B cell (primary cell): ENCODE measurements at regions not wholly inside any gene's neighbourhood (a gene's known extent, or its start where the extent isn't known, plus 50 kb on each side); places are given as distances from the start of the nearest gene placed in this dataset.
"Not testable (repeated sequence)": the region's sequence is repeated elsewhere in the genome, so short reads cannot be mapped to it uniquely, and the experiment has no call there.

ENCODE experiments used
- EZH2 ChIP-seq: IDR thresholded peaks from 2 replicates; pipeline ENCODE4 v1.6.1; 2012; ENCODE audit warnings: borderline replicate concordance, low read depth, mild to moderate bottlenecking, moderate library complexity, low read length; ENCODE audit not compliant: insufficient read depth, poor library complexity, severe bottlenecking
- TF ChIP-seq, protein P1 (sequence below): fragments of 200-600 bp; IDR thresholded peaks from one replicate; pipeline ENCODE4 v1.8.0; 2022; ENCODE audit warnings: antibody characterized with exemption, mild to moderate bottlenecking

DNA sequence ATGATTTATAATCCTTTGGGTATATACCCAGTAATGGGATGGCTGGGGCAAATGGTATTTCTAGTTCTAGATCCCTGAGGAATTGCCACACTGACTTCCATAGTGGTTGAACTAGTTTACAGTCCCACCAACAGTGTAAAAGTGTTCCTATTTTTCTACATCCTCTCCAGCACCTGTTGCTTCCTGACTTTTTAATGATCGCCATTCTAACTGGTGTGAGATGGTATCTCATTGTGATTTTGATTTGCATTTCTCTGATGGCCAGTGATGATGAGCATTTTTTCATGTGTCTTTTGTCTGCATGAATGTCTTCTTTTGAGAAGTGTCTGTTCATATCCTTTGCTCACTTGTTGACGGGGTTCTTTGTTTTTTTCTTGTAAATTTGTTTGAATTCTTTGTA is 108.2 kb downstream of the MAGEE1 start:
- TF ChIP-seq, protein P1, sequence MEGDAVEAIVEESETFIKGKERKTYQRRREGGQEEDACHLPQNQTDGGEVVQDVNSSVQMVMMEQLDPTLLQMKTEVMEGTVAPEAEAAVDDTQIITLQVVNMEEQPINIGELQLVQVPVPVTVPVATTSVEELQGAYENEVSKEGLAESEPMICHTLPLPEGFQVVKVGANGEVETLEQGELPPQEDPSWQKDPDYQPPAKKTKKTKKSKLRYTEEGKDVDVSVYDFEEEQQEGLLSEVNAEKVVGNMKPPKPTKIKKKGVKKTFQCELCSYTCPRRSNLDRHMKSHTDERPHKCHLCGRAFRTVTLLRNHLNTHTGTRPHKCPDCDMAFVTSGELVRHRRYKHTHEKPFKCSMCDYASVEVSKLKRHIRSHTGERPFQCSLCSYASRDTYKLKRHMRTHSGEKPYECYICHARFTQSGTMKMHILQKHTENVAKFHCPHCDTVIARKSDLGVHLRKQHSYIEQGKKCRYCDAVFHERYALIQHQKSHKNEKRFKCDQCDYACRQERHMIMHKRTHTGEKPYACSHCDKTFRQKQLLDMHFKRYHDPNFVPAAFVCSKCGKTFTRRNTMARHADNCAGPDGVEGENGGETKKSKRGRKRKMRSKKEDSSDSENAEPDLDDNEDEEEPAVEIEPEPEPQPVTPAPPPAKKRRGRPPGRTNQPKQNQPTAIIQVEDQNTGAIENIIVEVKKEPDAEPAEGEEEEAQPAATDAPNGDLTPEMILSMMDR, result not testable (repeated sequence)
- TF ChIP-seq EZH2, result not testable (repeated sequence)
